ENCODE measurements at regions not wholly inside any gene's neighbourhood (a gene's known extent, or its start where the extent isn't known, plus 50 kb on each side); places are given as distances from the start of the nearest gene placed in this dataset.

DNA sequence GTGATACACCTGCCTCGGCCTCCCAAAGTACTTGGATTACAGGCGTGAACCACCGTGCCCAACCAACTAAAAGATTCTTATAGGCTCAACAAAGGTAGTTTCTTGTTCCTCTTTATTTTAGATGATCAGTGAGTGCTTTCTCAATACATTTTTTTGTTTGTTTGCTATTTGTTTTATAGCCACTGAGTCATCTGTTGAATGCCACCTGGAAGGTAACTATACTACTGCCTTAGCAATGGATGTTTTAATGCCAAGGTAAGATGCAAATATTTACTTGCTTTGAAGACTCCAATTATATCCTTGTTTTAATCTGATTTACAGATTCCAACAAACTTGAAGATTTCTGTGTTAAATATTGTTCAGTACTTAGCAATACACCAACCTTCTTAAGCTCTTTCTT is 2807.4 kb upstream of the PCDH20 start:
- TF ChIP-seq, protein P1, sequence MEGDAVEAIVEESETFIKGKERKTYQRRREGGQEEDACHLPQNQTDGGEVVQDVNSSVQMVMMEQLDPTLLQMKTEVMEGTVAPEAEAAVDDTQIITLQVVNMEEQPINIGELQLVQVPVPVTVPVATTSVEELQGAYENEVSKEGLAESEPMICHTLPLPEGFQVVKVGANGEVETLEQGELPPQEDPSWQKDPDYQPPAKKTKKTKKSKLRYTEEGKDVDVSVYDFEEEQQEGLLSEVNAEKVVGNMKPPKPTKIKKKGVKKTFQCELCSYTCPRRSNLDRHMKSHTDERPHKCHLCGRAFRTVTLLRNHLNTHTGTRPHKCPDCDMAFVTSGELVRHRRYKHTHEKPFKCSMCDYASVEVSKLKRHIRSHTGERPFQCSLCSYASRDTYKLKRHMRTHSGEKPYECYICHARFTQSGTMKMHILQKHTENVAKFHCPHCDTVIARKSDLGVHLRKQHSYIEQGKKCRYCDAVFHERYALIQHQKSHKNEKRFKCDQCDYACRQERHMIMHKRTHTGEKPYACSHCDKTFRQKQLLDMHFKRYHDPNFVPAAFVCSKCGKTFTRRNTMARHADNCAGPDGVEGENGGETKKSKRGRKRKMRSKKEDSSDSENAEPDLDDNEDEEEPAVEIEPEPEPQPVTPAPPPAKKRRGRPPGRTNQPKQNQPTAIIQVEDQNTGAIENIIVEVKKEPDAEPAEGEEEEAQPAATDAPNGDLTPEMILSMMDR (IDR thresholded peaks at IDR 0.05), result no peak
- TF ChIP-seq POLR2A (IDR thresholded peaks at IDR 0.05) (no peak), POLR2AphosphoS5 (IDR thresholded peaks at IDR 0.05) (no peak)

Data from prostate gland (tissue), 2 donors.